Stomach (tissue), 4 donors: ENCODE measurements at regions not wholly inside any gene's neighbourhood (a gene's known extent, or its start where the extent isn't known, plus 50 kb on each side); places are given as distances from the start of the nearest gene placed in this dataset.

Experiments
- EP300 ChIP-seq: sonication (generic); formaldehyde crosslinking; IDR thresholded peaks from one replicate; pipeline ENCODE4 v1.6.1; 2017; ENCODE audit warnings: antibody characterized with exemption
- POLR2A ChIP-seq, 4 donors: fragments of 450-650 bp; IDR thresholded peaks; one replicate each; pipeline ENCODE4 v1.6.1; 2016; ENCODE audit warnings: antibody characterized with exemption in 4 of 4, control low read depth in 2 of 4, mild to moderate bottlenecking in 1 of 4, moderate library complexity in 1 of 4
- POLR2AphosphoS5 ChIP-seq, 3 donors: sonication (generic); formaldehyde crosslinking; IDR thresholded peaks; one replicate each; pipeline ENCODE4 v1.6.1; 2016; ENCODE audit warnings: antibody characterized with exemption in 3 of 3
- TF ChIP-seq, protein P1 (sequence below), 7 experiments: fragments of 450-650 bp in 4 of 7; fragments of 200-600 bp in 3 of 7; sonication (generic) in 3 of 7; IDR thresholded peaks; one replicate each; pipeline ENCODE4 v1.5.1; 2016 to 2019; ENCODE audit warnings: antibody characterized with exemption in 7 of 7, control low read depth in 2 of 7, mild to moderate bottlenecking in 1 of 7

DNA sequence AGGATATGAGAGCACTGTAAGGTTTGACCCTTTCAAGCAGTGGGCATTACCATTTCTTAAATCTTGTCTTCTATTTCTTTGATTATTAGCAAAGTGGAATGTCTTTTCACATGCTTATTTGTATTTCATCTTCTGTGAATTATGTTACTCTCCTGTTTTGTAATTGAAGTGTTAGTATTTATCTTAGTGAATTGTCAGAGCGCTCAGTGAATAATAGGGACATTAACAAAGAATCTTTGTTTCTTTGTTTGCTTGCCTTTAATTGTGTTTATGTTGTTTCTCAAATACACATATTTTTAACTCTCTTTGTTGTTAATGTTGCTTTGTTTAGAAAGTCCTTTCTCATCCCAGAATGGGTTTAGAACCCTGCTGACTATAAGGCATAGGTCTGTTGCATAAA, 259.3 kb downstream of the RRAGC start:
- TF ChIP-seq POLR2AphosphoS5 (IDR thresholded peaks at IDR 0.05) (no peak), POLR2A (IDR thresholded peaks at IDR 0.05) (no peak), EP300 (no peak)
- TF ChIP-seq, protein P1, sequence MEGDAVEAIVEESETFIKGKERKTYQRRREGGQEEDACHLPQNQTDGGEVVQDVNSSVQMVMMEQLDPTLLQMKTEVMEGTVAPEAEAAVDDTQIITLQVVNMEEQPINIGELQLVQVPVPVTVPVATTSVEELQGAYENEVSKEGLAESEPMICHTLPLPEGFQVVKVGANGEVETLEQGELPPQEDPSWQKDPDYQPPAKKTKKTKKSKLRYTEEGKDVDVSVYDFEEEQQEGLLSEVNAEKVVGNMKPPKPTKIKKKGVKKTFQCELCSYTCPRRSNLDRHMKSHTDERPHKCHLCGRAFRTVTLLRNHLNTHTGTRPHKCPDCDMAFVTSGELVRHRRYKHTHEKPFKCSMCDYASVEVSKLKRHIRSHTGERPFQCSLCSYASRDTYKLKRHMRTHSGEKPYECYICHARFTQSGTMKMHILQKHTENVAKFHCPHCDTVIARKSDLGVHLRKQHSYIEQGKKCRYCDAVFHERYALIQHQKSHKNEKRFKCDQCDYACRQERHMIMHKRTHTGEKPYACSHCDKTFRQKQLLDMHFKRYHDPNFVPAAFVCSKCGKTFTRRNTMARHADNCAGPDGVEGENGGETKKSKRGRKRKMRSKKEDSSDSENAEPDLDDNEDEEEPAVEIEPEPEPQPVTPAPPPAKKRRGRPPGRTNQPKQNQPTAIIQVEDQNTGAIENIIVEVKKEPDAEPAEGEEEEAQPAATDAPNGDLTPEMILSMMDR (IDR thresholded peaks at IDR 0.05) = no peak
